ENCODE measurements at regions not wholly inside any gene's neighbourhood (a gene's known extent, or its start where the extent isn't known, plus 50 kb on each side); places are given as distances from the start of the nearest gene placed in this dataset.
"Not testable (repeated sequence)": the region's sequence is repeated elsewhere in the genome, so short reads cannot be mapped to it uniquely, and the experiment has no call there.

DNA sequence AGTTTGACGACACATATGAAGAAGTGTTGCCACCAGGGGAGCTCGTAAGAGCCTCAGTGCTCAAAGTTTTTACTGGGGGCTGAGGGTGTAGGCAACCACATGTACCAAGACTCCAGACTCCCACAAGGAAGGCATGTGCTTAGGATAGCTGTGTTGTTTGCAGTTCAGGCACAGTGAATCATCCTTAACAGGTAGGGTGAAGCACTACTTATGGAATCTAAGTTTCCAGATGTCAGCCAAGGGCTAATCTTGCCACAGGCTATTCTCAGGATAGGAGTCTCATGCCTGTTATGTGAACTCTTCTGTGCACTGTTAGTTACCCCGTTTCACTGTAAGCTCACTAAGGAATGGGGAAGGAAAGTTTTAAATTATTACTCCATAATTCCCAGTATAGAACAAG lies 202.6 kb downstream of the TMA16 start:
- DNase-seq = no peak

GRCh38 chr4:163700383-163700782 lies 205.9 kb downstream of the TMA16 start:
- DNase-seq = not testable (repeated sequence)

DNA sequence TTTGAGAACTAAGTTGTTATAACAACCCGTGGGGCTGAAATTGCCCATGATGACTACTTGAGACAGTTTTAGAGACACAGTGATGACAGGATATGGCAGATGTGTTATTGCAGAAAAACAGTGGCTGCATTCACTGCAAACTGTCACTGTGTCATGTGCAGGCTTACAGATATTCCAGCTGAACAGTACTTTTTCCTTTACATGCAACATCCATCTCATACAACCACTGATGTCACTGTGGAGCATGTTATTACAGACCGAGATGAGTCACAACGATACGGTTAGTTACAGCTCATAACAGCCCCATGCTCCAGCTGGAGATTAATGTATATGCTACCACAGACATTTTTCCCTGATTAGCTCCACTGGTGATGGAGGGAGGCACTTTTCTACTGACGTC lies 207.4 kb downstream of the TMA16 start:
- peak in 2 of 3 experiments; percentile 51 to 76 for DNase-seq

DNA sequence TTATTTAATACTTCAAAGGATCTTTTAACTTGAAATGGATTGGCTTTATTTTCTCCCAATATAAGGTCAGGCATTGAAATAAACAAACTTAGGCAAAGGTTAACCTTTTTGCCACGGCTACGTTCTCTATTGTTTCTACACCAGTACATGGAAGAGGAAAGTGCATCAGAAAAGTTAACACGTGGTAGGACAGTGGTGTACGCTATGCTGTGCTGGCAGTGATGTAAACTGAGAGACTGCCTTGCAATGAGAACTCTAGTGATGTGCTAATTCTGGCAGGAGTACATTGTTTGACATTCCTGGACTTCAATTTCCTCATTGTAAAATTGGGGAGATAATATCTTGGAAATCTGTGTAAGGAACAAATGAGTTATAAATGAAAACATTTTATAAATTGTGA lies 208.2 kb downstream of the TMA16 start:
- no peak for DNase-seq

GRCh38 chr4:163703251-163703650 lies 208.8 kb downstream of the TMA16 start:
- DNase-seq = no peak

DNA sequence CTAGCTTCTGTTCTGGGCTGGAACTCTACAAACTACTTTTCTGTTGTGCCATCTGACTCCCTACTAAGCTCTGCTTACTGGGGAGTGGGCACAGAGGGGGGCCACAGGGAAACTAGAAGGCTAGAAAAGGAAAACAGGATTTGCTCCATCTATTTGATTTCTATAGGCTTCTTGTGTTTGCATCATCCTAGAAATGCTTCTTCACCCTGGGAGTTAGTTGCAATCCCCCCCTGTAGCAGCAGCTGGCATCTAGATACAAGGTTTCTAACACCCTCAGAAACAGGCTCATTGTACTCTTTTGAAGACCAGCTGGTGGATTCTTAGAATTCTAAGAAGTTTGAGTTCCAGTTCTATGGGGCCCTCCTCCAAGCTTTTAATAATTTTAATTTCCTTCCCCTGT lies 213.4 kb downstream of the TMA16 start:
- DNase-seq = no peak

- DNase-seq = no peak
These were observed 215.1 kb downstream of the TMA16 start for GRCh38 chr4:163709601-163710000.

DNA sequence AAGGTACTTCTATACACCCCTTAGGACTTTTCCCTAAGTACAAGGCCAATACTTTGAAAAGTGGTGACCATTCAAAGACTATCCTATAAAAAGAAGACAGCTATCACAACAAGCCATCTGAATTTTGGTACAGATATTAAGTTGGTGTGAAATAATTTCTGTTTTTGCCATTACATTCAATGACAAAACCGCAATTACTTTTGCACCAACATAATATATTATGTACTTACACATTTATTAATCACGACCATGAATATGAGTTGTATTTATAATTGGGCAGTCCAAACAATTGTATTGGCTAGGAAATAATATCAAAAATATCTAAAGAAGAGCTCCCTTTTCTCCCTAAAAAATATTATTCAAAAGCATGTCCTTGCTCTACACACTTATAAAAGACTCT lies 215.7 kb downstream of the TMA16 start:
- no peak for DNase-seq

DNA sequence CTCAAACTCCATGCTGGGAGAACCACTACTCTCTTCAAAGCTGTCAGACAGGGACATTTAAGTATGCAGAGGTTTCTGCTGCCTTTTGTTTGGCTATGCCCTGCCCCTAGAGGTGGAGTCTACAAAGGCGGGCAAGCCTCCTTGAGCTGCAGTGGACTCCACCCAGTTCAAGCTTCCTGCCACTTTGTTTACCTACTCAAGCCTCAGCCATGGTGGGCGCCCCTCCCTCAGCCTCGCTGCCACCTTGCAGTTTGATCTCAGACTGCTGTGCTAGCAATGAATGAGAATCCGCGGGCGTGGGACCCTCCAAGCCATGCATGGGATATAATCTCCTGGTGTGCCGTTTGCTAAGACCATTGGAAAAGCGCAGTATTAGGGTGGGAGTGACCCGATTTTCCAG lies 230.0 kb downstream of the TMA16 start:
- not testable (repeated sequence) for DNase-seq

DNA sequence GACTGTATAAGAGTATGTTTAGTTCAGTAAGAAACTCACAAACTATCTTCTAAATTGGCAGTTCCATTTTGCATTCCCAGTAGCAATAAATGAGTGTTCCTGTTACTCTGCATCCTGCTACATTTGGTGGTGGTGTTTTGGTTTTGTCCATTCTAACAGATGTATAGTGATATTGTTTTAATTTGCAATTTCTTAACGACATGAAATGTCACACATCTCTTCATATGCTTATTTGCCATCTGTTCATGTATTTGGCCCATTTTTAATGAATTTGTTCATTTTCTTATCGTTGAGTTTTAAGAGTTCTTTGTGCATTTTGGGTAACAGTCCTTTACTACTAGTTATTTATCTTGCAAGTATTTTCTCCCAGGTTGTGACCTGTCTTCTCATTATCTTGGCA lies 232.2 kb downstream of the TMA16 start:
- DNase-seq = no peak

- DNase-seq = no peak
These were observed 236.6 kb downstream of the TMA16 start for GRCh38 chr4:163731071-163731470.

- DNase-seq = no peak
These were observed 238.0 kb downstream of the TMA16 start for GRCh38 chr4:163732473-163732872.

DNA sequence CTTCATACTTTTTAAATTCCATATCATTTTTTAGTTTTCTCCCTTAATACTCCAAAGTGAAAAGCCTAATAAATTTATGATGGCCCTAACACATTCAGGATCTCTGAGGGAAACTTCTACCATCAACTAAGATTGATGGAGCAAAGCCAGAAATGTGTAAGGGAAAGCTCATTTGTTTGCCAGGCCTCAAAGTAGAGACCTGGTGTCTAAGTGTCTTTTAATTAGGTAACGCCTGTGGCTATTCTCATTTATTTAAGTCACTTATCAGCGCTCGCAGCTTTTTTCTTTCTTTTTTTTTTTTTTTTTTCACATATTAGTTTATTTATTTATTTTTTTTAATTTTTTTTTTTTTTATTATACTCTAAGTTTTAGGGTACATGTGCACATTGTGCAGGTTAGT lies 242.4 kb downstream of the TMA16 start:
- peak in 2 of 3 experiments; percentile 5 to 68 for DNase-seq

- DNase-seq = peak in 1 of 3 experiments; percentile 56
These were observed 243.4 kb downstream of the TMA16 start for GRCh38 chr4:163737846-163738245.

DNA sequence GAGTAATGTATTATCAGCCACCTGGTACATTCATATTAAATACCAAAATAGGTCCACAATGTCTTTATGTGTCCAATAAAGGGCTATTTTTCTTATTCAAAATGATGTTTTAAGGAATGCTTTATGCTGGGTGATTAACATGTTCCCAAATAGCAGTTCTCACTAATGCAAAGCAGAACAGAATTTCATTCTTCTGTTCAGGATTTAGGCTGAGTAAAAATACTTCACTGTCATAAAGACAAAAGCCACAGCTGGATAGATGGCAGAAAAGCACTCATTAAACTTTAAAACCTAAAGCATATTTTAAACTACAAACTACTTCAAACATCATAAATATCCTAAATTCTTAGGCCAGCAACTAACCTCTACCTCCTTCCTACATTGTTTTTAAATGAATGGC lies 244.0 kb downstream of the TMA16 start:
- DNase-seq = no peak

GRCh38 chr4:163744861-163745260 lies 250.4 kb downstream of the TMA16 start:
- no peak for DNase-seq

DNA sequence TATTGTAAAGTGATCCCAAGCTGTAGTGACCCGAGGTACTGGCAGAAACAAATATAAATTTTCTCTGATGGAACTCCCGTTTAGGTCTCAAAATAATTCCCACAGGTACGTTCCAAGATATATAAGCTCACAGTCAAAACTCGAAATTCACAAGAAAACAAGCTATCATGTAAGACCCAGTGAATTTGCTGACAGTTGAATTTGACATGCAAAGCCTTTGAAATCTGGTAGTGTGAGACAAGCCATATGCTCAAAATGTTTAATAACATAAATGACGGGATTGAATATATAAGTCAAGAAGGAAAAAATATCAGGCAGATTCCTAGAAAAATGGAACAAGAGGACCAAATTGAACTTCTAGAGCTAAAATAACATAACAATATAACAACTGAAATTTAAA lies 252.8 kb downstream of the TMA16 start:
- no peak for DNase-seq

- DNase-seq = no peak
These were observed 253.4 kb downstream of the TMA16 start for GRCh38 chr4:163747886-163748285.

DNA sequence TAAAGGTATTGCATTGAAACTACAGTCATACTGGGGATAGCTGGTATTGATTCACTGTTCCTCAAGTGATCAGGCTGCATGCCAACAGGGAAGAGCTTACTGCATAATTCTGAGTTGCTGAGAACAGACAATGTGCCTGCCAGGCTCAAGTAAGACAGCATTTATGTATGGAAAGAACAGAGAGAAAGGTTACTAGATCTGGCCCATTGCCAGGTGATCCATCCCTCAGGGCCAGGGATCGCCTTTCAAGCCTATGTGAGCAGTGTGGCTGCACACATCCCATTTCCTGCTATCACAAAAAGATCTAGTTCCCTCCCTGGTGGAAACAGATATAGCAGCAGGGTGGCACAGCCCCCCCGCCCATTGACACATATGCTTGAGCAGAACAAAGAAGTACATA lies 254.0 kb downstream of the TMA16 start:
- DNase-seq = peak in 2 of 3 experiments; percentile 56 to 89

DNA sequence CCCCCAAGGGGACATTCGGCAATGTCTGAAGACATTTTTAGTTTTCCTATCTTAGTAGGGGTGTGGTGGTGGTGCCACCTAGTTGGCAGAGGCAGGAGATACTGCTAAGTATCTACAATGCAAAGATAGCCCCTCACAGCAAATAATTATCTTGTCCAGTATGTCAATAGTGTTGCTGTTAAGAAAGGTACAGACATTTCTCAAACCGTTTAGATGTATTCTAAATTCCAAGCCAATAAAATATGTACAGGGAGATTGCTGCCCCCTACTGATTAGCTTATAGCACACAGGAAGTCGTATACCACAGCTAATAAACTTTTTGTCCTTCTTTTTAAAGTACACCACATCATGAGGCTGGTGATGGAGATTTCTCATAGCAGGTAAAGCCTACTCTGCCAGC lies 260.5 kb downstream of the TMA16 start:
- DNase-seq = peak in 2 of 3 experiments; percentile 30 to 59

- no peak for DNase-seq
These were observed 262.7 kb downstream of the TMA16 start for GRCh38 chr4:163757219-163757618.

GRCh38 chr4:163758032-163758431 lies 263.5 kb downstream of the TMA16 start:
- DNase-seq = no peak

DNA sequence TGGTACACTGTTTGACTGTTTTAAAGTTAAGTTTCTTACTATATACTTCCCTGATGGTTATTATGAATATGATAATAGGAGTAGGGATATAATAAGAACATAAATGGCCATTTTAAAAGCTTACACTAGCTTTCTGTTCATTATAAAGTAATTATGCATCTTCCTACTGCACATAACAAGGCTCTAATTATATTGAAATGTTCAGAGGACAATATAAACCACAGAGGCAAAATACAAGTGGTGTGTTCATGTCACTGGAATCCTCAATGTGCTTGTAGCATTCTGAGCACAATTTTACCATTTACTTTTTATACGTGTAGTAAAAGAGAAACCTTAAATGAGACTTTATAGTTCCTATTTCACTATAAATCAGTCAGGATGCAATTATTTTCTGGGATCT lies 268.3 kb downstream of the TMA16 start:
- DNase-seq = peak in 1 of 3 experiments; percentile 7

DNA sequence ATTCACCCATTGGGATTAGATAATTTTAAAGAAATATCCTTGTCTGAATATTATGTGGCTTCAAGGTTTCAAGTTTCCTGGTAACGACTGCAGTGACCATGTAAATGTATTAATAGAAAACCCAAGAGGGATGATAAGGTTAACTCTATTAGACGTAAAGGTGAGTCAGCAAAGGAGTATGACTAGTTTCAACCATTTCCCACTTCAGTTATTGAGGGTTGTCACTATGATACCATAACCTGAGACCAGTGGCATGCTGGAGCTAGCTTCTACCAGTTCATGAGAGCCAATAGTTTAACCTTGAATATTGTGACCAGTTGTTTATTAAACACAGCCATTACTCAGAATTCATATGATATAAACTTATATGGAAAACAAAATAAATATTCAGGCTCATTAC lies 270.1 kb downstream of the TMA16 start:
- no peak for DNase-seq

GRCh38 chr4:163768014-163768413 lies 273.5 kb downstream of the TMA16 start:
- no peak for DNase-seq

DNA sequence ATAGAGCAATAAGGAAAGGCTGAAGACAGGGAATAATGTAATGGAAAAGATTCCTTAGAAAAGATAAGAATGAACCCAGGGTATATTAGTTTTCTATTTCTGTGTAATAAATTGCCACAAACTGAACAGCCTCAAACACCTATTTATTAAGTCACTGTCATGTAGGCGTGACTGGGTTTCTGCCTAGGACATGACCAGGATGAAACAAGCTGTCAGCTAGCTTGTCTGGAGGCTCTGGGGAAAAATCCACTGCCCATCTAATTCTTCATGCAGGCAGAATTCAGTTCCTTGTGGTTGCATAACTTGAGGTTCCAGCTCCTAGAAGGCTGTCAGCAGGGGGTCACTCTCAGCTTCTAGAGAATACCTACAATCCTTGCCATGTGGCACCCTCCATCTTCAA lies 277.7 kb downstream of the TMA16 start:
- DNase-seq = no peak

All from NCI-H1417 (cell line).